NCI-H1930 (cell line): ENCODE measurements at regions not wholly inside any gene's neighbourhood (a gene's known extent, or its start where the extent isn't known, plus 50 kb on each side); places are given as distances from the start of the nearest gene placed in this dataset.
"Not testable (repeated sequence)": the region's sequence is repeated elsewhere in the genome, so short reads cannot be mapped to it uniquely, and the experiment has no call there.

ENCODE experiments used
- DNase-seq, 2 experiments: peaks; one replicate each; lab custom pipeline; 2025; lab: John Stamatoyannopoulos, UW

- no peak for DNase-seq
These were observed 1144.4 kb upstream of the GOT2 start for GRCh38 chr16:59878479-59878878.

DNA sequence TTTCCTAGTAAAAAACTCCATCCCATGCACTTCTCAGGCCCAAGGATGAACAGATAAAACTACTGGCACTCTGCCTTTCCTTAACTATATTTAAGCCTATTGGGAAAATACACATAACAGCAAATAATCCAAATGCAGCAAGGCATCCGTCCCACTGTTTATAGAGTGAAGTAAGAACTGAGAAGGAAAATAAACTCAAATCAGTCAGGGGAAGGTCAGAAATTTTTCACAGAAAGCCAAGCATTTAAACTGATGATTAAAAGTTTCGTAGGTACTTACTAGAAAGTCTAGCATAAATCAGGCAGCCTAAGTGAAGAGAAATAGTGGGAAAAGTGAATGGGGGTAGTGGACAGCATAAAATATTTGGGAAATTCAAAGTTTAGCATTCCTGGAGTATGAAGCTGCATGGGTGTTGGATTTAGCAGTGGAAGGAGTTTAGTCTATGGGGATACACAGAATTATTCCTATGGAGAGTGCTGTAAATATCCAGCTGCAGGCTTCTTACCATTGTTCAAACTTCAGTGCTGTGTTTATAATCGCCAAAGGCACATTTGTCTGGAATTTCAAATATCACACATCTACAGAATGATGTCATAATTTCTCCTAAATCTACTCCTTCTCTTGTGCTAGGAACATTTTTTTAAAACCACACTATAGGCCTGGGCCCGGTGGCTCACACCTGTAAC, 1131.0 kb upstream of the GOT2 start:
- no peak for DNase-seq

DNA sequence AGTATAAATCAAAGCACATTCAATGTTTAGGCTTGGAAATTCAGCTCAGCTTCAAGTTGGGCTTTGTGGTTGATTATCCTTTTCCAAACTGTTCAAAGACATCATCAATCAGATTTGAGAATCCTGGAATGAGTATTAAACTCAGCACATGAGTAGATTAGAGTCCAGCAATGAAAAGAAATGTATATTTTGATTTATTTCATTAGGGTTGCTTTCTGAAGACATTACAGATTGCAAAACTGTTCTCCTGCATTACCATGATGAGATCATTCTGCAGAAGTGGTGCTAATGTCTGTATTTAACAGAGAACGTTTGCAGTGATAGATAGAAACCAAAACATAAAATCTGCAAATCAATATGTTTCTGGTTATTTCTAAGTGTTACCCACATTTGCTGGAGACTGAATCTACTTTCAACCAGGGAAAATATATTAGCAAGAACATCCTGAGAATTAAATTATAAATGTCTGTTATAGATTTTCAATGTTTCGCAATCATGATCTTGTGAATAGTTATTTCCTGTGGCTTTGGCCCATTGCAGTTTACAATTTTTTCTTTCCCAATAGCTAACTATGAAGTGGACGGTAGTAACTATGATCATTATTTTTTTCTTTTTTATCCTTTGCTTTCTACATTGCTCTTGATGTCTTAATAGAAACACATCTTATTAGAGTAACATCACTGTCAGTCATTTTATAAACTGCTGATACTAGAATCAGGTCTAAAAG, 1125.7 kb upstream of the GOT2 start:
- DNase-seq: no peak

- no peak for DNase-seq
These were observed 1120.8 kb upstream of the GOT2 start for GRCh38 chr16:59854846-59855439.

- DNase-seq: no peak
These were observed 1115.6 kb upstream of the GOT2 start for GRCh38 chr16:59849716-59850115.

DNA sequence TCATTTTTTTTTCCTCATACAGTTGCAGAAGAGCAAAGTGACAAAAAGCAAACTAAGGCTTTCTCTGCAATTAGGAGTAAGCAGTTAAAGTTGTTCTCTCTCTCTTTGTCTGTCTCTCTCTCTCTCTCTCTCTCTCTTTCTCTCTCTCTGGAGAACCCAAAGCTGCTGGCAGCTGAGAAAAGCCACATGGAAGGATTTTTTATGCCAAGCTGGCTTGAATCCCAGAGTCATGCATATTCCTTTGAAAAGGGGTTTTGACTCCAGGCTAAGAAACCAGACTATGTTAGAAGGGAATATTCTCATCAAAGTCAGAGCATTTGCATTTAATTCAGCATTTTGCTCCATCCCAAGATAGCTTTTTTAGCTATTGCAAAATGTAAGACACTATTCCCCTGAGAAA, 1114.2 kb upstream of the GOT2 start:
- no peak for DNase-seq

DNA sequence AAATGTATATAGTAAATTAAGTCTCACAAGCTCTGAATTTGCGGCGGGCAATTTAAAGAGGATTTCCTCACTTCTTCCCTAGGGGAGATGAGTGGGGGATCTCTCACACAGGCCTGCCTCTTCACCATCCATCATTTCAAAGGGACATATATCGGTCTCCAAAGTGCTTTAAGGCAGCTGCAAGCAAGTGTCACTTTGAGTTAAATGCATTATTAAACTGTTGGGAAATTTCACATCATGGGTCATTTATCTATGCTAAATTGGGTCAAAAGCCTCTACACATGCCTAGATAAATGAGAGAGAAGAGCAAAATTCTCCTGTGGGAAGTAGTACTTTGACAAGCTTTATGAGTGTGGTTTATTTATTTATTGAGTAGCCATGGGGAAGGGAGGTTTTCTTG, 1106.1 kb upstream of the GOT2 start:
- no peak for DNase-seq

DNA sequence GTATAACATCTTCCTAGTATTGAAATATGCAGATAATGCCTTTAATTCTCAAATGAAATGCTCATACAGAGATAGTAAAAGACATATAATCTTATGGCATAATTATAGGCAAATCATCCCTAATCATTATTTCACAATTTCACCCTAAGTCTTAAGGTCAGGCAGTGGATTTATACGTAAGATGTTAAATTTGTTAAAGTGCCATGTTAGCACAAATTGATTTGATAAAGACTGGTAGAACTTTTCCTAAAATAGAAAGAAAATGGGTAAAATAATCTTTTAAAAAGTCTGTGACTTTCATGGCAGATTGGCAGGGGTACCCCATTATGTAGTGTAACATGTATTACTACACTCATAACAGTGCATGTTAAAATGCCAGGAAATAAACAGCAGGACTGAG, 1092.7 kb upstream of the GOT2 start:
- DNase-seq: no peak

DNA sequence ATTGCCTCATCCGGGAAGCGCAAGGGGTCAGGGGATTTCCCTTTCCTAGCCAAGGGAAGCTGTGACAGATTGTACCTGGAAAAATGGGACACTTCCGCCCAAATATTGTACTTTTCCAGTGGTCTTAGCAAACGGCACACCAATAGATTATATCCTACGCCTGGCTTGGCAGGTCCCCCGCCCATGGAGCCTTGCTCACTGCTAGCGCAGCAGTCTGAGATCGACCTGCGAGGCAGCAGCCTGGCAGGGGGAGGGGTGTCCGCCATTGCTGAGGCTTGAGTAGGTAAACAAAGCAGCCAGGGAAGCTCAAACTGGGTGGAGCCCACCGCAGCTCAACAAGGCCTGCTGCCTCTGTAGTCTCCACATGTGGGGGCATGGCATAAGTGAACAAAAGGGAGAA, 1075.4 kb upstream of the GOT2 start:
- not testable (repeated sequence) for DNase-seq

DNA sequence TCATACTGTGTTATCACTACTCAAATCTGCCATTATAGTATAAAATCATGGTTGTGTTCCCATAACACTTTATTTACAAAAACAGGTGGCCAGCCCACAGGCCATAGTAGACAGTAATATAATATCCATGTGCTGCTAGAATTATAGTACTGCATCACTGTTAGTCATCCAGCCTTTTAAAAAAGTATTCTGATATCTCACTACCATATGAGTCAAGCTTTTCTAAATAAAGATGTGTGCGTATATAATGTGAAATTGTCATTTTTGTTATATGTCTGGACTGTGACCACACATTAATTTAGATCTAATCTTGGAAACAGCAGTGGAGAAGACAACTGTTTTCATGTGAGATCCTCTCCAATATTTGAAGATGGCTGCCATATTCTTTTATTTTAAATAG, 1049.1 kb upstream of the GOT2 start:
- DNase-seq: no peak

DNA sequence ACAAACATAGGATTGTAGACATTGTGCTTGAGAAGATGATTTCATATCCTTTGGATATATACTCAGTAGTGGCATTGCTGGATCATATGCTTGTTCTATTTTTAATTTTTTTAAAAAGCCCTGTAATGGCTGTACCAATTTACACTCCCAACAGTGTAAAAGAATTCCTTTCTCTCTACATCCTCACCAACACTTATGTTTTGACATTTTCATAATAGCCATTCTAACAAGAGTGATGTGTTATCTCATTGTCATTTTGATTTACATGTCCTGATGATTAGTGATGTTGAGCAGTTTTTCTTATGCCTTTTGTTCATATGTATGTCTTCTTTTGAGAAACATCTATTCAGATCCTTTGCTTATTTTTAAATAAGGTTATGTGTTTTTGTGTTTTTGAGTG, 1039.2 kb upstream of the GOT2 start:
- DNase-seq: no peak

- DNase-seq: no peak
These were observed 1025.2 kb upstream of the GOT2 start for GRCh38 chr16:59759296-59759695.

- no peak for DNase-seq
These were observed 1024.7 kb upstream of the GOT2 start for GRCh38 chr16:59758848-59759247.

DNA sequence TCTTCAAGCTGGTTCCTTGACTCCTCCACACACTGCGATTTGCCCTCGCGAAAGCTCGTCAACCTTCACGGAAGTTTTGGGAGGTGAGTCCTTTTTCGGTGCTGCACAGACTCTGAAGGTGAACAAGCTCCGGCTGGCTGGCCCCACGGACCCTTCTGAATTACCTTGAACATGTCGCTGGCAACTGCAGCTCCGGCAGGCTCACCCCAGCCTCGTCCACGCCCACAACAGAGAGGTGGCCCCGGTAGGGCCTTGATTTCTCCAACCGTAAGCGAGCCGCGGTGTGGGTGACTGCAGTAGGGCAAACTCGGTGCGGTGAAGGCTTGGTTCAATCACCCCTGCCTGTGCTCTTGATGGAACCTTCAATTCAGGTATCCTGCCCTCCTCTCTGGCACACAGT, 1020.7 kb upstream of the GOT2 start:
- DNase-seq: no peak

GRCh38 chr16:59749662-59750336, 1015.7 kb upstream of the GOT2 start:
- DNase-seq: no peak

DNA sequence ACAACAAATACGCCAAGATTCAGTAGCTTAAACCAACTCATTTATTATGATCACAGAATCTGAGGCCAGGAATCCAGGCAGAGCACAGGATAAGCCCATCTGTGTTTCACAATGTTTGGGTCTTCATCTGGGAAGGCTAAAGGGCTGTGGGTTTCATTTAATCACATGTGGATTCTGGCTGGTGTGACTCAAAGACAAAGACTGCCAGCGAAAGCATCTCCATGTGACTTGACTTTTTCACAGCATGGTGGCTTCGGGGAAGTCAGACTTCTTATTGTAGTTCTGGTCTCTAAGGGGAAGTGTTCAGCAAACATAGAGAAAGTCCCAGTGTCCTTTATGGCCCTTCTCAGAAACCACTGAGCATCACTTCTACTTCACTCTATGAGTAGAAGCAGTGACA, 1014.4 kb upstream of the GOT2 start:
- no peak for DNase-seq

DNA sequence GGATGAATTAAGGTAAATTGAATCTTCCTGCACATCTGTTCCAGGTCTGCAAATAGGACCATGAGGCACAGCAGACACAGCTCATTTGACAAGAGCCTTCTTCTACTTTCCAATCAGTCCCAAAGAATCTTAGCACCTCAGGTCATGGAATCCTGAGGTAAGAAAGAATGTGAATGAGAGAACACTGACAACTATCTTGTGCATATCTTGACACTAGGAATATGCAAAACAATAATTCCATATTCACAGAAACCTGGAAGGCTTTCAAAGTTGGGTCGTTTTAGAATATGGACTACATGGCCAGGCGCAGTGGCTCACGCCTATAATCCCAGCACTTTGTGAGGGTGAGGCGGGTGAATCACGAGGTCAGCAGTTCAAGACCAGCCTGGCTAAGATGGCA, 1009.4 kb upstream of the GOT2 start:
- no peak for DNase-seq

DNA sequence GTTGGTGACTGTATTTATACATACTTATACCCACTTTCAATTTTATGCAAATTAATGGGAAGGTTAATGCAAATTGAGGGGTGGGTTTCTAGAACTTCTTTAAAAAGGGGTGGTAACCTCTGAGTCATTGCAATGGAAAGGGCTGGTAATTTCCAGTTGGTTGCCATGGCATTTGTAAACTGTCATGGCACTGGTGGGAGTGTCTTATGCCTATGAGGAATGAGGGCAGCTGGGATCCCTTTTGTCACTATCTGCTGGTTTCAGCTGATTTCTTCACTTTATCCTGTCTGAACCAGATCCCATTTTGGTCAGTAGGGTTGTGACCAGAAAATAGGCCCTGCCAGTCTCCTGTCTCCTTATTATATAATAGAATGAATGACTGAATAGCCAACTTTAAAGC, 1006.7 kb upstream of the GOT2 start:
- no peak for DNase-seq

GRCh38 chr16:59737274-59737673, 1003.2 kb upstream of the GOT2 start:
- no peak for DNase-seq

DNA sequence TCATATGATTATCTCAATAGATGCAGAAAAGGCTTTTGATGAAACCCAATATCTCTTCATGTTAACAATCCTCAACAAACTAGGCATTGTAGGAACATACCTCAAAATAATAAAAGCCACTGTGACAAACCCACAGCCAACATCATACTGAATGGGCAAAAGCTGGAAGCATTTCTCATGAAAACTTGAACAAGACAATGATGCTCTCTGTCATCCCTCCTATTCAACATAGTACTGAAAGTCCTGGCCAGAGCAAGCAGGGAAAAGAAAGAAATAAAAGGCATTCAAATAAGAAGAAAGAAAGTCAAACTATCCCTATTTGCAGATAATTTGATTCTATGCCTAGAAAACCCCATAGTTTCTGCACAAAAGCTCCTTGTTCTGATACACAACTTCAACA, 999.2 kb upstream of the GOT2 start:
- no peak for DNase-seq

DNA sequence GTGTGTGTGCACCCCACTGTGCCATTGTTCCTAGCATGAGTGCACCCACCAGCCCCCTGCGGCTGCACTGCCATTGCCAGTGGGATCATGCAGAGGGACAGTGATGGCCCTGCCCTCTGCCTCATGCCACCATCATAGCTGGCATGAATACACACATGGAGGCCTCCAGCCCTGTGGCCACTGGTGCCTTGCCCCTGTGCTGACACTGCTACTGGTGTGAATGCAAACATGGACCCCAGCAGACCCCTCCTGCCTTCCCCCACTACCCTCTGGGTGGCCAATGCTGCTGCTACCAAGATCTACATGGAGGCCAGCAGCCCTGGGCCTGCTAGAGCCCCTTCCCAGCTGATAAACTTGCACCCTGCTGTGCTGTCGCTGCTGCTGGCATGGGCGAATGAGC, 995.5 kb upstream of the GOT2 start:
- DNase-seq: no peak

DNA sequence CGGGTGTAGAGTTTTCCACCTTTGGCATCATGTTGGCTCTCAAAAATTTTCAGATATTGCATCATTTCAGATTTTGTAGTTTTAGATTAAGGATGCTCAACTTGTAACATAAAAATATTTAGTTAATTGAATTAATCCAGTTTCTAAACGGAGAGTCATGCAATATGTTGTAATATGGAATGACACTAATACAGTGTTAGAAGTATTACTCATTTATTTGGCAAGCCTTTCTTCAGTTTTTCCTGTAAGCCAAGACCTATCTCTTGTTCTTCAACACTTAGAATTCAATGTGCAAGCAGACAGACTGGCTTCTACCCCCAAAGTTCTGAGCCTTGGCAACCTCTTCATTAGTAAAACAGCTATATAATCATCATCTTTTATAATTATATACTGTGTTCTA, 985.0 kb upstream of the GOT2 start:
- no peak for DNase-seq
